ENCODE measurements at regions not wholly inside any gene's neighbourhood (a gene's known extent, or its start where the extent isn't known, plus 50 kb on each side); places are given as distances from the start of the nearest gene placed in this dataset.

GRCh38 chr14:86665975-86666374, 1136.0 kb downstream of the FLRT2 start:
- TF ChIP-seq EZH2 (IDR thresholded peaks at IDR 0.05; ENCODE audit: borderline replicate concordance, low read depth, low read length, poor library complexity, severe bottlenecking), result no peak
- TF ChIP-seq CTCF (conservative IDR thresholded peaks at IDR 0.05; ENCODE audit: low read depth, low read length), result no peak
- BruUV-seq (replicated peaks), result no TSS peak
- ChIA-PET CTCF (no interaction called here), POLR2A (ENCODE audit: low non-redundant PET) (interaction anchor here (0.6 kb wide), 1 partner anchor 206 kb away, joined by 16 read pairs; no protein-coding TSS in a partner anchor)
- Histone ChIP-seq H3K27me3 (replicated peaks; ENCODE audit: insufficient read depth, low read depth, low read length, poor library complexity) (no peaks in the 10 kb centered on the region), H3K36me3 (ENCODE audit: insufficient read depth, low read length, poor library complexity, severe bottlenecking) (no peaks in the 10 kb centered on the region), H3K9me3 (ENCODE audit: low read depth, low read length, poor library complexity, severe bottlenecking) (no peaks in the 10 kb centered on the region), H3K4me3 (ENCODE audit: low read depth, low read length, poor library complexity, severe bottlenecking) (no peak overlapping the region), H3K4me1 (ENCODE audit: insufficient read depth, low read length, poor library complexity, severe bottlenecking) (peaks cover 8% of the 10 kb centered on the region), H3K27ac (ENCODE audit: low read depth, low read length, poor library complexity, severe bottlenecking) (peak overlapping the region; percentile 75)
- intact Hi-C loops (cut with micrococcal nuclease; ENCODE audit: unreplicated experiment), result loop anchor here (2.0 to 10.0 kb wide), 3 partner anchors 153 to 339 kb away; no protein-coding TSS in a partner anchor
- peak; percentile 75 for DNase-seq (ENCODE audit: low spot score)

DNA sequence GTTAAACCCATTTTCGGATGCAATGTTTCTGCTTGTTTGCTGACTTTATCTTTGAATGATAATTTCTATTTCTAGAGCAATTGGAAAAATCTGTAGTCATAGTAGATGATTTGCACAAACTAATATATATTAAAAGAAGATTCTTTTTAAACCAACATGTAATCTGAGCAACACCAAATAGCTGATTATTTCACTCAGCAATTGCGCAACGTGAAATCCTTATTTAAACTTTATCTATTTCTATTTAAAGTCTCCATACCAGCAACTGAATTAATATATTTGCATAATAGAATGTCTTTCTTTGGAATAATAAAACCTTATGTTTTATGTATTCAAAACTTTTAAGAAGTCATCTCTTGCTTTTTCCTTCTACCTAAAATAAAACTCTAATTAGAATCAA, 1132.4 kb downstream of the FLRT2 start:
- CTCF ChIA-PET, result no interaction called here

DNA sequence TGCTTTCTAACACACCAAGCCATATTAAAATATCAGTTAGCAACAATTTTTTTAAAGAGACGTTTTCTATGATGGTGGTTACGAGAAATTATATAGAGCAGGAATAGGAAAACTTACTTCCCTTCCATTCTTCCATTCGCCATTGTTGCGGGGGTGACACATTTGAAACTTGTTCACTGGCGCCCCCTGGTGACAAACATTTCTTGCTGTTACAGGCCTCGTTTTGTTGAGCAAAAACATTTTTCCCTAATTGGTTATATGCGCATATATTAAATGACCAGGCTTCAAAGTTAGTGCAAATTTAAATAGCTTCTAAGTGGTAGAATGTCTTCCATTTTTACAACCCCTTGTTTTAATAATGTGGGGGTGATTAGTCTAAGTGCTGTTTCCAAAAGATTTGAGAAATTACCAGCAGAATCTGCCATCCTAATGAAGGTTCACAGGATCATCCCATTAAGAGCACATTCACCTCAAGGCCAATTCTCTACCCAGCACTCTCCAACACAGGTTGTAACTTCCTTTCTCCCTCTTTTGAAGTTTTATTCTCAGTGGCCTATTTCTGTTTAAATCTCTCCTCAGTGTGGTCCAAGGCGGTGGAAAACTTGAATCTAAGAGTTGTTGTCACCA, 1124.7 kb downstream of the FLRT2 start:
- ChIA-PET CTCF (interaction anchor here (0.6 kb wide), 3 partner anchors 59 to 1004 kb away, joined by 3 to 6 read pairs (median 4); no protein-coding TSS in a partner anchor), POLR2A (ENCODE audit: low non-redundant PET) (interaction anchor here (0.5 kb wide), 1 partner anchor 134 kb away, joined by 5 read pairs; no protein-coding TSS in a partner anchor)
- intact Hi-C loops (cut with micrococcal nuclease; ENCODE audit: unreplicated experiment), result loop anchor here (5.0 to 10.0 kb wide), 5 partner anchors 142 to 590 kb away; no protein-coding TSS in a partner anchor
- Histone ChIP-seq H3K4me1 (ENCODE audit: insufficient read depth, low read length, poor library complexity, severe bottlenecking) (peaks cover 21% of the 10 kb centered on the region), H3K36me3 (ENCODE audit: insufficient read depth, low read length, poor library complexity, severe bottlenecking) (peaks cover 5% of the 10 kb centered on the region), H3K9me3 (ENCODE audit: low read depth, low read length, poor library complexity, severe bottlenecking) (peaks cover 17% of the 10 kb centered on the region), H3K4me3 (ENCODE audit: low read depth, low read length, poor library complexity, severe bottlenecking) (no peak overlapping the region), H3K27me3 (replicated peaks; ENCODE audit: insufficient read depth, low read depth, low read length, poor library complexity) (no peaks in the 10 kb centered on the region), H3K27ac (ENCODE audit: low read depth, low read length, poor library complexity, severe bottlenecking) (no peak overlapping the region)
- no peak for TF ChIP-seq EZH2 (IDR thresholded peaks at IDR 0.05; ENCODE audit: borderline replicate concordance, low read depth, low read length, poor library complexity, severe bottlenecking)
- peak; percentile 77 for TF ChIP-seq CTCF (conservative IDR thresholded peaks at IDR 0.05; ENCODE audit: low read depth, low read length)
- BruUV-seq (replicated peaks), result no TSS peak
- peak; percentile 86 for DNase-seq (ENCODE audit: low spot score)

More for the DNA sequence above, 1132.4 kb downstream of the FLRT2 start:
- POLR2A ChIA-PET (ENCODE audit: low non-redundant PET), result no interaction called here
- no TSS peak for BruUV-seq (replicated peaks)
- Histone ChIP-seq H3K9me3 (ENCODE audit: low read depth, low read length, poor library complexity, severe bottlenecking) (no peaks in the 10 kb centered on the region), H3K27me3 (replicated peaks; ENCODE audit: insufficient read depth, low read depth, low read length, poor library complexity) (no peaks in the 10 kb centered on the region), H3K36me3 (ENCODE audit: insufficient read depth, low read length, poor library complexity, severe bottlenecking) (no peaks in the 10 kb centered on the region), H3K4me3 (ENCODE audit: low read depth, low read length, poor library complexity, severe bottlenecking) (no peak overlapping the region), H3K27ac (ENCODE audit: low read depth, low read length, poor library complexity, severe bottlenecking) (no peak overlapping the region), H3K4me1 (ENCODE audit: insufficient read depth, low read length, poor library complexity, severe bottlenecking) (peaks cover 8% of the 10 kb centered on the region)
- TF ChIP-seq EZH2 (IDR thresholded peaks at IDR 0.05; ENCODE audit: borderline replicate concordance, low read depth, low read length, poor library complexity, severe bottlenecking), result no peak
- no peak for TF ChIP-seq CTCF (conservative IDR thresholded peaks at IDR 0.05; ENCODE audit: low read depth, low read length)
- intact Hi-C loops (cut with micrococcal nuclease; ENCODE audit: unreplicated experiment), result loop anchor here (10.0 kb wide), 1 partner anchor 342 kb away; no protein-coding TSS in a partner anchor
- DNase-seq (ENCODE audit: low spot score), result no peak
